Skeletal muscle satellite cell (primary cell): ENCODE measurements at regions not wholly inside any gene's neighbourhood (a gene's known extent, or its start where the extent isn't known, plus 50 kb on each side); places are given as distances from the start of the nearest gene placed in this dataset.

Source experiments
- H3K27me3 ChIP-seq: 2 replicates; pipeline ENCODE4 v1.7.0; 2013; ENCODE audit warnings: low read length; ENCODE audit not compliant: control insufficient read depth, insufficient read depth
- H3K36me3 ChIP-seq: 2 replicates; pipeline ENCODE4 v1.7.0; 2013; ENCODE audit warnings: mild to moderate bottlenecking, control low read depth, low read length; ENCODE audit not compliant: insufficient read depth
- H3K4me1 ChIP-seq: 2 replicates; pipeline ENCODE4 v1.7.0; 2013; ENCODE audit warnings: low read length; ENCODE audit not compliant: control insufficient read depth, insufficient read depth
- H3K4me2 ChIP-seq: 2 replicates; pipeline ENCODE4 v1.7.0; 2013; ENCODE audit warnings: mild to moderate bottlenecking, low read length
- H3K4me3 ChIP-seq: 2 replicates; pipeline ENCODE4 v1.7.0; 2013; ENCODE audit warnings: low read length
- H3K9ac ChIP-seq: 2 replicates; pipeline ENCODE4 v1.7.0; 2013; ENCODE audit warnings: mild to moderate bottlenecking, low read depth, low read length, moderate library complexity
- H3K9me3 ChIP-seq: replicated peaks from 2 replicates; pipeline ENCODE4 v1.7.0; 2013; ENCODE audit warnings: mild to moderate bottlenecking, control low read depth, low read length

- no peaks in the 10 kb centered on the region for H3K27me3 ChIP-seq
- no peak overlapping the region for H3K4me3 ChIP-seq
- H3K9ac ChIP-seq, result peak overlapping the region; percentile 16
- no peaks in the 10 kb centered on the region for H3K9me3 ChIP-seq
- H3K4me1 ChIP-seq, result peaks cover 28% of the 10 kb centered on the region
- no peak overlapping the region for H3K4me2 ChIP-seq
- no peaks in the 10 kb centered on the region for H3K36me3 ChIP-seq
Observed at GRCh38 chr20:50250679-50251382, 60.2 kb downstream of the CEBPB start.

DNA sequence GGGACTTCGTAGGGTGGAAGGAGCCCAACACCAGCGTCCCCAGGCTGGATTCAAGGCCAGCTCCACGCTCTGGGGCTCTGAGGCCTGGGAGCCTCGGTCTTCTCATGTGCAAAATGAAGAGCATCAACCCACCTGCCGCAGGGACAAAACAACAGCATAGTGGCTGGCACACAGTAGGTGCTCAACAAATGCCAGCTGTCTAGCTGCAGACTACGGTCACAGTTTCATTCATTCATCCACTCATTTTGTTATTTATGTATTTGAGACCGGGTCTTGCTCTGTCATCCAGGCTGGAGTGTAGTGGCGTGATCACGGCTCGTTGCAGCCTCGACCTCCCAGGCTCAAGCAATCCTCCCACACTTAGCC, 60.7 kb downstream of the CEBPB start:
- Histone ChIP-seq H3K27me3 (no peaks in the 10 kb centered on the region), H3K4me1 (peaks cover 28% of the 10 kb centered on the region)

DNA sequence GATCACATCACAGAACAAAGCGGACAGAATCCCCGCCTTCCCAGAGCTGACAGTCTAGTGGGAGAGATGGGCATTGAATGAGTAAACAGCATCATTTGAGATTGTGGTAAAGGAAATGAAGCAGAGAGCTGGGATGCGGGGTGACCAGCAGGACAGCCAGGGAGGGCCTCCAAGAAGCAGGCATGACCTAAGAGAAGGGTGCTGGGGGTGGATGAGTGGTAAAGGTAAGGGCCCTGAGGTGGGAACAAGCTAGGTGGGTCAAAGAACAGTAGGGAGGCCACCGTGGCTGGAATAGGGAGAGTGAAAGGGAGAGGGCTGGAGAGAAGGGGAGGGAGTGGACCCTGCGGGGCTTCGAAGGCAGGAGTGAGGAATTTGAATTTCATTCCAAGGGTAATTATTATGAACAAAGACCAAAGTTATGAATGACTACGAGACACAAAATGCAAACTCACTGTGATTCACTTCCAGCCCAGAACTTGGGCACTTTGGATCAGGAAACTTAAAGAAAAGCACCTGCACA, 61.4 kb downstream of the CEBPB start:
- Histone ChIP-seq H3K27me3 (no peaks in the 10 kb centered on the region), H3K9ac (peak overlapping the region; percentile 16)

More for the DNA sequence above, 60.7 kb downstream of the CEBPB start:
- H3K4me2 ChIP-seq, result no peak overlapping the region
- no peaks in the 10 kb centered on the region for H3K9me3 ChIP-seq
- H3K36me3 ChIP-seq, result no peaks in the 10 kb centered on the region
- no peak overlapping the region for H3K4me3 ChIP-seq
- H3K9ac ChIP-seq, result peak overlapping the region; percentile 16

GRCh38 chr20:50252701-50253100, 62.1 kb downstream of the CEBPB start:
- no peaks in the 10 kb centered on the region for H3K9me3 ChIP-seq
- no peak overlapping the region for H3K4me2 ChIP-seq
- no peak overlapping the region for H3K4me3 ChIP-seq
- peaks cover 27% of the 10 kb centered on the region for H3K4me1 ChIP-seq
- no peaks in the 10 kb centered on the region for H3K36me3 ChIP-seq
- no peaks in the 10 kb centered on the region for H3K27me3 ChIP-seq
- H3K9ac ChIP-seq, result no peak overlapping the region

More for the DNA sequence above, 61.4 kb downstream of the CEBPB start:
- no peak overlapping the region for H3K4me2 ChIP-seq
- no peaks in the 10 kb centered on the region for H3K9me3 ChIP-seq
- H3K36me3 ChIP-seq, result no peaks in the 10 kb centered on the region
- H3K4me1 ChIP-seq, result peaks cover 28% of the 10 kb centered on the region
- H3K4me3 ChIP-seq, result no peak overlapping the region

- H3K36me3 ChIP-seq, result no peaks in the 10 kb centered on the region
Observed at GRCh38 chr20:50253101-50253500, 62.5 kb downstream of the CEBPB start.

DNA sequence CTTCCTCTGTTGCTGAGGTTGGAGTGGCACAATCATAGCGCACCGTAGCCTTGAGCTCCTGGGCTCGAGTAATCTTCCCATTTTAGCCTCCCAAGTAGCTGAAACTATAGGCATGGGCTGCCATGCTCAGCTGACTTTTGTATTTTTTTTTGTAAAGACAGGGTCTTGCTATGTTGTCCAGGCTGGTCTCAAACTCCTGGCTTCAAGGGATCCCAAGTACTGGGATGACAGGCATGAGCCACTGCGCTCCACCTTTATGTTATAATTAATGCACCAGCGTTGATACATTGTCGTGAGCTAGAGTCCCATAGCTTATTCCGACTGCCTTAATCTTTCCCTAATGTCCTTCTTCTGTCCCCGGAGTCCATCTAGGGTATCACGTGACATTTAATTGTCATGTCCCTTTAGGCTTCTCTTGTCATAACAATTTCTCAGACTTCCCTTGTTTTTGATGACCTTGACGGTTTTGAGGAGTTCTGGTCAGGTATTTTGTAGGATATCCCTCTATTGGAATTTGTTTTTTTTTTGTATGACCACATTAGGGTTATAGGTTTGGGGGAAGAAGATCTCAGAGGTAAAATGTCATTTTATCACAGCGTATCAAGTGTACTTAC, 63.9 kb downstream of the CEBPB start:
- H3K4me1 ChIP-seq, result peaks cover 17% of the 10 kb centered on the region

More at GRCh38 chr20:50253101-50253500, 62.5 kb downstream of the CEBPB start:
- Histone ChIP-seq H3K9ac (no peak overlapping the region), H3K9me3 (no peaks in the 10 kb centered on the region), H3K4me2 (no peak overlapping the region), H3K27me3 (no peaks in the 10 kb centered on the region), H3K4me3 (no peak overlapping the region), H3K4me1 (peaks cover 23% of the 10 kb centered on the region)

GRCh38 chr20:50256577-50256976, 65.9 kb downstream of the CEBPB start:
- no peaks in the 10 kb centered on the region for H3K9me3 ChIP-seq
- peaks cover 25% of the 10 kb centered on the region for H3K4me1 ChIP-seq
- no peak overlapping the region for H3K9ac ChIP-seq
- H3K27me3 ChIP-seq, result no peaks in the 10 kb centered on the region
- no peak overlapping the region for H3K4me2 ChIP-seq
- H3K36me3 ChIP-seq, result no peaks in the 10 kb centered on the region
- H3K4me3 ChIP-seq, result no peak overlapping the region

More for the DNA sequence above, 63.9 kb downstream of the CEBPB start:
- no peaks in the 10 kb centered on the region for H3K9me3 ChIP-seq
- H3K9ac ChIP-seq, result no peak overlapping the region
- no peak overlapping the region for H3K4me2 ChIP-seq
- H3K36me3 ChIP-seq, result no peaks in the 10 kb centered on the region
- no peaks in the 10 kb centered on the region for H3K27me3 ChIP-seq
- H3K4me3 ChIP-seq, result no peak overlapping the region

DNA sequence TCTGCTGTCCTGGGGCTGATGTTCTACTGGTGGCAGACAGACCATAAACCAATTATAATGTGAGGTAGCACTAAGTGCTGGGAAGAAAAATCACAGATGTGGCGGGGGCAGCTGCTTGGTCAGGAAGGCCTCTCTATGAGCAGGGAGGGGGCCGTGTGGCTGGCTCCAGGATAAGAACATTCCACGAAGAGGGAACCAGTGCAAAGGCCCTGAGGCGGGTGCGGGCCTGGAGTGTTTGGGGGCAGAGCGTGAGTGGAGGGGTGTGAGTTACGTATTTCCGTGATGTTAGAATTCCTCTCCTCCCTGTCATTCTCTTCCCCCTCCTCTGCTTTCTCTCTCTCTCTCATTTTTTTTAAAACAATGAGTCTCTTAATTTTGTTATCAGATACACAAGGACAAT, 67.2 kb downstream of the CEBPB start:
- H3K9me3 ChIP-seq, result no peaks in the 10 kb centered on the region
- H3K36me3 ChIP-seq, result no peaks in the 10 kb centered on the region
- H3K9ac ChIP-seq, result no peak overlapping the region
- no peak overlapping the region for H3K4me3 ChIP-seq
- peaks cover 13% of the 10 kb centered on the region for H3K4me1 ChIP-seq
- no peaks in the 10 kb centered on the region for H3K27me3 ChIP-seq
- H3K4me2 ChIP-seq, result no peak overlapping the region

DNA sequence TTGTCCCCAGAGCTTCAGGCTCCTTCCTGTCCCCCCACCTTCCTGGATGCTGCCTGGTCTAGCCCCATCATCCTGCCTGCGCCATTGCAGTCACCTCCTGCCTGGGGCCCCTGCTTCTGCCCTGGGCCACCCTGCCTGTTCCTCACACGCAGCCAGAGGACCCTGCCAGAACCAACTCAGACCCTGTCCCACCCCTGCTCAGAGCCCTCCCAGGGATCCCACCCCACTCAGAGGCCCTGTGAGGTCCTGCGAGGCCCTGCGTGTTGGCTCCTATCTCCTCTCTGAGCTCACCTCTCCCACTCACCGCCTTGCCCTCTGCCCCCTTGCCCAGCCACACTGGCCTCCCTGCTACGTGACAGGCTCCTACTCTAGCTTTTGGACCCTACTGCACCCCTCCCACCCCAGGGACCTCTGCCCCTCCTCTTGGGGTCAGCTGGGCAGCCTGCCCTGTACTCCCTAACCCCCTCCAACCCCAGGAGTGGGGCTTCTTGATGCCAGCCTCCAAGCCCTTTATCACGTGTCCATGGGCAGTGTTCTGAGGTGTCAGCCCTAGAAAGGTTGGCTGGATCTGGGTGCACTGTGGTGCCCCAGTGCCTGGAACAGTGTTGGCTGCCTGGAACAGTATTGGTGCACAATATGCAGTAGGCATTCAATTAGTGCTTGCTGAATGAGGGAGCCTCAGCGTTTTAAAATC, 68.3 kb downstream of the CEBPB start:
- Histone ChIP-seq H3K9me3 (no peaks in the 10 kb centered on the region), H3K4me1 (peaks cover 13% of the 10 kb centered on the region), H3K9ac (no peak overlapping the region), H3K27me3 (no peaks in the 10 kb centered on the region), H3K4me3 (no peak overlapping the region), H3K36me3 (no peaks in the 10 kb centered on the region), H3K4me2 (no peak overlapping the region)

DNA sequence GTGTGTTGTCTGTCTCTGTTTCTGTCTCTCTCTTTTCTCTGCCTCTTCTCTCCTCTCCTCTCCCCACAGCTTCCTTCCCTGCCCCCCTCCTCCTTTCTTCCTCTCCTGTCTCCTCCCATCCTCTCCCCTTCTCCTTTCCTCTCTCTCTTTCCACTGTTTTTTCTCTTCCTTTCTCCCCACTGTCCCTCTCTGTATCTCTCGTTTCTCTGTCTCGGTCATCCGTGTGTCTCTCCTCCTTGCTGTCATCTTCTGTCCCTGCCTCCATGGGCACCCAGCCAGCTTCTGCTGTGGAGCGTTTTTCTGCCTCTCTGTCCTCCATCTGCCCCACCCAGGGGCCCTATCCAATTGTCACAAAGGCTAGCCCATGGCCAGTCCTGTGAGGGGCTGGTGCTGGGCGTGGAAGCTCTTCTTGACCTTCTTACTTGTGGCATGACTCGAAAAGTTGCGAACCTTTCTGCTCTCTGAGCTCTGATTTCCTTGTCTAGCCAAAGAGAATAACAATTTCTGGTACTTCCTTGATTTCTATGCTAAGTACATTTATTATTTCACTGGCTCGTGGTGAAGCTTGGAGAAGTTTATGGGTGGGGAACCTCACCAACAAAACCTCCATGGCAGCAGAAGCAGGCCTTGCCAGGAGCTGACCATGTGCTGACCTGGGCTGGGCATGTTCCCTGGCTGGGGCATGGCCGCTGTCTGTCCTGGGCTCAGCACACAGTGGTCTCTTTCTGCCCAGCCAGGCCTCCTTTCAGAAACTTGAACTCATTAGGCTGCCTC, 69.3 kb downstream of the CEBPB start:
- Histone ChIP-seq H3K4me2 (no peak overlapping the region), H3K9me3 (no peaks in the 10 kb centered on the region), H3K36me3 (no peaks in the 10 kb centered on the region), H3K9ac (no peak overlapping the region), H3K4me3 (no peak overlapping the region), H3K4me1 (peaks cover 13% of the 10 kb centered on the region), H3K27me3 (no peaks in the 10 kb centered on the region)
